GM13977 (cell line): ENCODE measurements at regions not wholly inside any gene's neighbourhood (a gene's known extent, or its start where the extent isn't known, plus 50 kb on each side); places are given as distances from the start of the nearest gene placed in this dataset.
"Not testable (repeated sequence)": the region's sequence is repeated elsewhere in the genome, so short reads cannot be mapped to it uniquely, and the experiment has no call there.

Experiments
- DNase-seq: peaks from one replicate; pipeline ENCODE4 v3.0.0; 2012; ENCODE audit warnings: low spot score
- CTCF ChIP-seq: IDR thresholded peaks from 2 replicates; pipeline ENCODE4 v1.5.1; 2012; ENCODE audit warnings: mild to moderate bottlenecking, control low read depth; ENCODE audit not compliant: insufficient read depth; ENCODE audit errors: extremely low read depth, missing control alignments
- in situ Hi-C: fragments of 300-500 bp; cut with MboI; formaldehyde crosslinking; loops from one replicate; pipeline ENCODE4 v1.12.0; 2022; ENCODE audit warnings: low sequenced_read_pairs, low pct_unique_long_range_greater_than_20kb, mixed read lengths, inconsistent platforms; ENCODE audit not compliant: unreplicated experiment

GRCh38 chr17:52420555-52421078, 262.1 kb upstream of the CA10 start:
- in situ Hi-C loops = no loop called here
- TF ChIP-seq CTCF = no peak
- no peak for DNase-seq

- in situ Hi-C loops = no loop called here
- TF ChIP-seq CTCF = no peak
- DNase-seq = no peak
Observed at GRCh38 chr17:52419229-52419641, 260.7 kb upstream of the CA10 start.

- in situ Hi-C loops = no loop called here
- no peak for DNase-seq
- TF ChIP-seq CTCF = no peak
Observed at GRCh38 chr17:52410781-52411180, 252.3 kb upstream of the CA10 start.

GRCh38 chr17:52409222-52409621, 250.7 kb upstream of the CA10 start:
- DNase-seq, in situ Hi-C loops: not testable (repeated sequence)

- no peak for TF ChIP-seq CTCF
- DNase-seq = no peak
- in situ Hi-C loops = no loop called here
Observed at GRCh38 chr17:52395308-52395707, 236.8 kb upstream of the CA10 start.

- no peak for DNase-seq
- in situ Hi-C loops = no loop called here
- TF ChIP-seq CTCF = no peak
Observed at GRCh38 chr17:52390422-52390821, 231.9 kb upstream of the CA10 start.

GRCh38 chr17:52389632-52390031, 231.1 kb upstream of the CA10 start:
- in situ Hi-C loops = no loop called here
- no peak for TF ChIP-seq CTCF

More at GRCh38 chr17:52389632-52390031, 231.1 kb upstream of the CA10 start:
- no peak for DNase-seq
